H9 (cell line): ENCODE measurements at regions not wholly inside any gene's neighbourhood (a gene's known extent, or its start where the extent isn't known, plus 50 kb on each side); places are given as distances from the start of the nearest gene placed in this dataset.

ENCODE experiments used
- DNase-seq: peaks from one replicate; pipeline ENCODE4 v3.0.0-alpha.2; 2017
- H2AFZ ChIP-seq: one replicate; pipeline ENCODE4 v1.6.1; 2013; ENCODE audit warnings: mild to moderate bottlenecking, low read length, control low read depth, moderate library complexity
- H2AK5ac ChIP-seq: 2 replicates; pipeline ENCODE4 v1.6.1; 2013; ENCODE audit warnings: low read length, control low read depth, mixed read lengths; ENCODE audit not compliant: insufficient read length
- H2BK120ac ChIP-seq: one replicate; pipeline ENCODE4 v1.6.1; 2013; ENCODE audit warnings: low read depth, mild to moderate bottlenecking, low read length, control low read depth, inconsistent platforms; ENCODE audit not compliant: poor library complexity, severe bottlenecking
- H2BK12ac ChIP-seq: 2 replicates; pipeline ENCODE4 v1.6.1; 2013; ENCODE audit warnings: low read length, control low read depth, mixed read lengths, low read depth; ENCODE audit not compliant: insufficient read length
- H2BK15ac ChIP-seq: 2 replicates; pipeline ENCODE4 v1.6.1; 2013; ENCODE audit warnings: low read depth, low read length, control low read depth
- H2BK20ac ChIP-seq: one replicate; pipeline ENCODE4 v1.6.1; 2013; ENCODE audit warnings: low read depth, mild to moderate bottlenecking, low read length, control low read depth, inconsistent platforms; ENCODE audit not compliant: poor library complexity, severe bottlenecking
- H2BK5ac ChIP-seq: 2 replicates; pipeline ENCODE4 v1.6.1; 2013; ENCODE audit warnings: low read length, control low read depth, mixed read lengths; ENCODE audit not compliant: insufficient read length
- H3K14ac ChIP-seq: 2 replicates; pipeline ENCODE4 v1.6.1; 2013; ENCODE audit warnings: low read length, control low read depth; ENCODE audit not compliant: insufficient read depth
- H3K18ac ChIP-seq: 2 replicates; pipeline ENCODE4 v1.6.1; 2013; ENCODE audit warnings: low read depth, mild to moderate bottlenecking, mixed read lengths, low read length, control low read depth; ENCODE audit not compliant: insufficient read length
- H3K23ac ChIP-seq: 2 replicates; pipeline ENCODE4 v1.6.1; 2013; ENCODE audit warnings: low read length, control low read depth, mixed read lengths, low read depth; ENCODE audit not compliant: insufficient read length
- H3K23me2 ChIP-seq: 2 replicates; pipeline ENCODE4 v1.6.1; 2013; ENCODE audit warnings: low read depth, mild to moderate bottlenecking, mixed read lengths, low read length, control low read depth; ENCODE audit not compliant: insufficient read length, poor library complexity, severe bottlenecking
- H3K27ac ChIP-seq: 2 replicates; pipeline ENCODE4 v1.5.1; 2013; ENCODE audit warnings: low read length, control low read depth, mixed read lengths, low read depth; ENCODE audit not compliant: insufficient read length
- H3K27me3 ChIP-seq: 2 replicates; pipeline ENCODE4 v1.6.1; 2013; ENCODE audit warnings: low read length, control low read depth, inconsistent platforms; ENCODE audit not compliant: insufficient read depth
- H3K4ac ChIP-seq: 2 replicates; pipeline ENCODE4 v1.6.1; 2013; ENCODE audit warnings: low read depth, mild to moderate bottlenecking, control low read depth, inconsistent platforms, low read length, moderate library complexity
- H3K4me1 ChIP-seq: 2 replicates; pipeline ENCODE4 v1.6.1; 2013; ENCODE audit warnings: low read length, control low read depth, inconsistent platforms; ENCODE audit not compliant: insufficient read depth
- H3K4me2 ChIP-seq: 2 replicates; pipeline ENCODE4 v1.6.1; 2013; ENCODE audit warnings: low read length, control low read depth, mixed read lengths; ENCODE audit not compliant: insufficient read length, insufficient read depth
- H3K56ac ChIP-seq: 2 replicates; pipeline ENCODE4 v1.6.1; 2013; ENCODE audit warnings: low read depth, mild to moderate bottlenecking, mixed read lengths, low read length, control low read depth; ENCODE audit not compliant: insufficient read length
- H3K79me1 ChIP-seq: 2 replicates; pipeline ENCODE4 v1.6.1; 2013; ENCODE audit warnings: low read depth, mild to moderate bottlenecking, moderate library complexity, low read length, control low read depth, inconsistent platforms; ENCODE audit not compliant: insufficient read depth, poor library complexity, severe bottlenecking
- H3K79me2 ChIP-seq: 2 replicates; pipeline ENCODE4 v1.6.1; 2013; ENCODE audit warnings: low read length, control low read depth, inconsistent platforms; ENCODE audit not compliant: insufficient read depth
- H3K9ac ChIP-seq: 2 replicates; pipeline ENCODE4 v1.6.1; 2013; ENCODE audit warnings: low read length, control low read depth, mixed read lengths; ENCODE audit not compliant: insufficient read length; ENCODE audit errors: extremely low read depth
- H3K9me3 ChIP-seq: one replicate; pipeline ENCODE4 v1.6.1; 2013; ENCODE audit warnings: low read depth, low read length, inconsistent platforms; ENCODE audit not compliant: control insufficient read depth
- H3T11ph ChIP-seq: one replicate; pipeline ENCODE4 v1.6.1; 2013; ENCODE audit warnings: mild to moderate bottlenecking, low read length, control low read depth, inconsistent platforms
- H4K20me1 ChIP-seq: one replicate; pipeline ENCODE4 v1.6.1; 2013; ENCODE audit not compliant: control insufficient read depth, insufficient read length, insufficient read depth
- H4K5ac ChIP-seq: 2 replicates; pipeline ENCODE4 v1.6.1; 2013; ENCODE audit warnings: low read depth, mild to moderate bottlenecking, mixed read lengths, low read length, control low read depth; ENCODE audit not compliant: insufficient read length
- H4K8ac ChIP-seq: replicated peaks from 2 replicates; pipeline ENCODE4 v1.6.1; 2013; ENCODE audit warnings: low read length, control low read depth, mixed read lengths, low read depth; ENCODE audit not compliant: insufficient read length
- H4K91ac ChIP-seq: 2 replicates; pipeline ENCODE4 v1.6.1; 2013; ENCODE audit warnings: low read depth, mild to moderate bottlenecking, moderate library complexity, mixed read lengths, low read length, control low read depth; ENCODE audit not compliant: insufficient read length
- H3K27ac Mint-ChIP-seq, 3 experiments: 2 replicates in 2 of 3; 3 replicates in 1 of 3; pipeline ENCODE4 v1.8.0; 2020 to 2021; ENCODE audit warnings: mixed read lengths in 3 of 3, mild to moderate bottlenecking in 1 of 3, moderate library complexity in 1 of 3
- H3K27me3 Mint-ChIP-seq: 2 replicates; pipeline ENCODE4 v1.8.0; 2021; ENCODE audit warnings: low read depth, mild to moderate bottlenecking, moderate library complexity, mixed read lengths
- H3K36me3 Mint-ChIP-seq, 3 experiments: 2 replicates in 2 of 3; 3 replicates in 1 of 3; pipeline ENCODE4 v1.8.0; 2020 to 2021; ENCODE audit warnings: low read depth in 3 of 3, mixed read lengths in 3 of 3; ENCODE audit not compliant: insufficient read depth in 1 of 3
- H3K4me1 Mint-ChIP-seq, 2 experiments: 2 replicates each; pipeline ENCODE4 v1.8.0; 2020; ENCODE audit warnings: mixed read lengths in 2 of 2
- H3K4me3 Mint-ChIP-seq, 2 experiments: 2 replicates in 1 of 2; 3 replicates in 1 of 2; pipeline ENCODE4 v1.8.0; 2020 to 2021; ENCODE audit warnings: mild to moderate bottlenecking in 2 of 2, mixed read lengths in 2 of 2, moderate library complexity in 1 of 2
- H3K9me3 Mint-ChIP-seq, 2 experiments: 2 replicates in 1 of 2; 3 replicates in 1 of 2; pipeline ENCODE4 v1.8.0; 2020; ENCODE audit warnings: mild to moderate bottlenecking in 2 of 2, mixed read lengths in 2 of 2, moderate library complexity in 1 of 2
- WGBS: extraction: QIAGEN DNeasy Blood & Tissue Kit; methylation state at CpG from one replicate; pipeline ENCODE4 v1.1.7; 2013; ENCODE audit warnings: missing lambda C conversion rate, low lambda C conversion rate, mixed read lengths; ENCODE audit not compliant: insufficient read length; ENCODE audit errors: extremely low coverage; 5-methylcytosine and 5-hydroxymethylcytosine counted together
- TF ChIP-seq, protein P1 (sequence below): fragments of 200-600 bp; sonication (generic); conservative IDR thresholded peaks from 3 replicates; pipeline ENCODE4 v1.8.0; 2021; ENCODE audit warnings: antibody characterized with exemption, mild to moderate bottlenecking

DNA sequence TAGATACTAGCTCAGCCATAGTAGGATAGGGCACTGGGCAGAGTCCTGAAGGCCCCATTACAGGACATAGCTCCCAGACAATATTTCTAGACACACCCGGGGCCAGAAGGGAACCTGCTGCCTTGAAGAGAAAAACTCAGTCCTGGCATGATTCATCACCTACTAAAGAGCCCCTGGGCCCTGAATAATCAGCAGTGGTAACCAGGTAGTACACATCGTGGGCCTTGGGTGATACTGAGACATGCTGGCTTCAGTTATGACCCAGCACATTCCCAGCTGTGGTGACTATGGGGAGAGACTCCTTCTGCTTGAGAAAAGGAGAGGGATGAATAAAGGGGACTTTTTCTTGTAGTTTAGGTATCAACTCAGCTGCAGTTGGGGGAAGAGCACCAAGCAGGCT, 104.3 kb upstream of the STK26 start:
- H4K5ac ChIP-seq: no peak overlapping the region
- no peak overlapping the region for H2BK12ac ChIP-seq
- no peak overlapping the region for H2BK5ac ChIP-seq
- H3K23ac ChIP-seq: no peak overlapping the region
- Mint-ChIP-seq H3K36me3 (no peaks in the 10 kb centered on the region; a peak in 1 of 7 replicates), H3K9me3 (no peaks in the 10 kb centered on the region), H3K27me3 (peaks cover 46% of the 10 kb centered on the region), H3K4me1 (peaks cover 9 to 13% of the 10 kb centered on the region in 2 experiments), H3K4me3 (no peak overlapping the region), H3K27ac (no peak overlapping the region)
- H3K79me2 ChIP-seq: no peaks in the 10 kb centered on the region
- H3K4me2 ChIP-seq: no peak overlapping the region
- WGBS: no CpG with 5 or more reads among the region's 2 CpGs
- H4K8ac ChIP-seq: no peak overlapping the region
- H2AFZ ChIP-seq: no peak overlapping the region
- no peak overlapping the region for H3K4ac ChIP-seq
- H4K91ac ChIP-seq: no peak overlapping the region
- TF ChIP-seq, protein P1, sequence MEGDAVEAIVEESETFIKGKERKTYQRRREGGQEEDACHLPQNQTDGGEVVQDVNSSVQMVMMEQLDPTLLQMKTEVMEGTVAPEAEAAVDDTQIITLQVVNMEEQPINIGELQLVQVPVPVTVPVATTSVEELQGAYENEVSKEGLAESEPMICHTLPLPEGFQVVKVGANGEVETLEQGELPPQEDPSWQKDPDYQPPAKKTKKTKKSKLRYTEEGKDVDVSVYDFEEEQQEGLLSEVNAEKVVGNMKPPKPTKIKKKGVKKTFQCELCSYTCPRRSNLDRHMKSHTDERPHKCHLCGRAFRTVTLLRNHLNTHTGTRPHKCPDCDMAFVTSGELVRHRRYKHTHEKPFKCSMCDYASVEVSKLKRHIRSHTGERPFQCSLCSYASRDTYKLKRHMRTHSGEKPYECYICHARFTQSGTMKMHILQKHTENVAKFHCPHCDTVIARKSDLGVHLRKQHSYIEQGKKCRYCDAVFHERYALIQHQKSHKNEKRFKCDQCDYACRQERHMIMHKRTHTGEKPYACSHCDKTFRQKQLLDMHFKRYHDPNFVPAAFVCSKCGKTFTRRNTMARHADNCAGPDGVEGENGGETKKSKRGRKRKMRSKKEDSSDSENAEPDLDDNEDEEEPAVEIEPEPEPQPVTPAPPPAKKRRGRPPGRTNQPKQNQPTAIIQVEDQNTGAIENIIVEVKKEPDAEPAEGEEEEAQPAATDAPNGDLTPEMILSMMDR: no peak
- H3K18ac ChIP-seq: no peak overlapping the region
- H3K23me2 ChIP-seq: no peaks in the 10 kb centered on the region
- no peak overlapping the region for H3K14ac ChIP-seq
- no peak overlapping the region for H3T11ph ChIP-seq
- no peaks in the 10 kb centered on the region for H3K27me3 ChIP-seq
- H3K56ac ChIP-seq: no peak overlapping the region
- H3K27ac ChIP-seq: no peak overlapping the region
- H2BK15ac ChIP-seq: no peak overlapping the region
- H3K79me1 ChIP-seq: no peaks in the 10 kb centered on the region
- no peak overlapping the region for H3K9ac ChIP-seq
- H3K4me1 ChIP-seq: no peaks in the 10 kb centered on the region
- H2AK5ac ChIP-seq: no peak overlapping the region
- H3K9me3 ChIP-seq: no peaks in the 10 kb centered on the region
- no peak overlapping the region for H2BK120ac ChIP-seq
- no peak overlapping the region for H2BK20ac ChIP-seq
- H4K20me1 ChIP-seq: no peaks in the 10 kb centered on the region
- DNase-seq: no peak
